Prostate gland (tissue), 2 donors: ENCODE measurements at regions not wholly inside any gene's neighbourhood (a gene's known extent, or its start where the extent isn't known, plus 50 kb on each side); places are given as distances from the start of the nearest gene placed in this dataset.

ENCODE experiments used
- POLR2A ChIP-seq: fragments of 450-650 bp; IDR thresholded peaks from one replicate; pipeline ENCODE4 v1.6.1; 2016; ENCODE audit warnings: antibody characterized with exemption, mild to moderate bottlenecking
- TF ChIP-seq, protein P1 (sequence below), 4 experiments: fragments of 200-600 bp in 2 of 4; fragments of 450-650 bp in 2 of 4; sonication (generic) in 2 of 4; IDR thresholded peaks; 1 replicate in 3 of 4; 2 replicates in 1 of 4; pipeline ENCODE4 v1.5.1; 2016 to 2019; ENCODE audit warnings: antibody characterized with exemption in 4 of 4, mild to moderate bottlenecking in 2 of 4, moderate library complexity in 2 of 4

DNA sequence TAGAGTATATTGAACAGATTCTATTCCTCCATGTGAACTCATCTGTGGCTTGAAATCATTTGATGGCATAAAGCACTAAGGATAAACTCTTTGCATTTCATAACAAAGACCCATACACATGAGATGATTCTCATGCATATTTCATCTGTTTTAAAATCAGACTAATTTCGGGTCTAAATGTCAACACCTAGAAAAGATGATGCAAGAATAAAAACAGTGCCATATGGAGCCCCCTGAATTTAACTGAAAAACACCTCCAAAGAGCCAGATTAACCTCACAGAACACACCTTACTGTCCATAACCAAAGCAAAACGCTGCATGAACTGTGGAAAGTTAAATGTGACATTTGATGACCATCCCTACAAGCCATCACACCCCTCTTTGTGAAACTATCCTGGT, 59.7 kb downstream of the ELAPOR2 start:
- TF ChIP-seq, protein P1, sequence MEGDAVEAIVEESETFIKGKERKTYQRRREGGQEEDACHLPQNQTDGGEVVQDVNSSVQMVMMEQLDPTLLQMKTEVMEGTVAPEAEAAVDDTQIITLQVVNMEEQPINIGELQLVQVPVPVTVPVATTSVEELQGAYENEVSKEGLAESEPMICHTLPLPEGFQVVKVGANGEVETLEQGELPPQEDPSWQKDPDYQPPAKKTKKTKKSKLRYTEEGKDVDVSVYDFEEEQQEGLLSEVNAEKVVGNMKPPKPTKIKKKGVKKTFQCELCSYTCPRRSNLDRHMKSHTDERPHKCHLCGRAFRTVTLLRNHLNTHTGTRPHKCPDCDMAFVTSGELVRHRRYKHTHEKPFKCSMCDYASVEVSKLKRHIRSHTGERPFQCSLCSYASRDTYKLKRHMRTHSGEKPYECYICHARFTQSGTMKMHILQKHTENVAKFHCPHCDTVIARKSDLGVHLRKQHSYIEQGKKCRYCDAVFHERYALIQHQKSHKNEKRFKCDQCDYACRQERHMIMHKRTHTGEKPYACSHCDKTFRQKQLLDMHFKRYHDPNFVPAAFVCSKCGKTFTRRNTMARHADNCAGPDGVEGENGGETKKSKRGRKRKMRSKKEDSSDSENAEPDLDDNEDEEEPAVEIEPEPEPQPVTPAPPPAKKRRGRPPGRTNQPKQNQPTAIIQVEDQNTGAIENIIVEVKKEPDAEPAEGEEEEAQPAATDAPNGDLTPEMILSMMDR (IDR thresholded peaks at IDR 0.05): no peak
- no peak for TF ChIP-seq POLR2A
